NCI-H1694 (cell line): ENCODE measurements at regions not wholly inside any gene's neighbourhood (a gene's known extent, or its start where the extent isn't known, plus 50 kb on each side); places are given as distances from the start of the nearest gene placed in this dataset.

Source experiments
- DNase-seq: peaks from one replicate; lab custom pipeline; 2025; lab: John Stamatoyannopoulos, UW

GRCh38 chr12:132407451-132407961 is 78.1 kb upstream of the GALNT9 start:
- DNase-seq: no peak

DNA sequence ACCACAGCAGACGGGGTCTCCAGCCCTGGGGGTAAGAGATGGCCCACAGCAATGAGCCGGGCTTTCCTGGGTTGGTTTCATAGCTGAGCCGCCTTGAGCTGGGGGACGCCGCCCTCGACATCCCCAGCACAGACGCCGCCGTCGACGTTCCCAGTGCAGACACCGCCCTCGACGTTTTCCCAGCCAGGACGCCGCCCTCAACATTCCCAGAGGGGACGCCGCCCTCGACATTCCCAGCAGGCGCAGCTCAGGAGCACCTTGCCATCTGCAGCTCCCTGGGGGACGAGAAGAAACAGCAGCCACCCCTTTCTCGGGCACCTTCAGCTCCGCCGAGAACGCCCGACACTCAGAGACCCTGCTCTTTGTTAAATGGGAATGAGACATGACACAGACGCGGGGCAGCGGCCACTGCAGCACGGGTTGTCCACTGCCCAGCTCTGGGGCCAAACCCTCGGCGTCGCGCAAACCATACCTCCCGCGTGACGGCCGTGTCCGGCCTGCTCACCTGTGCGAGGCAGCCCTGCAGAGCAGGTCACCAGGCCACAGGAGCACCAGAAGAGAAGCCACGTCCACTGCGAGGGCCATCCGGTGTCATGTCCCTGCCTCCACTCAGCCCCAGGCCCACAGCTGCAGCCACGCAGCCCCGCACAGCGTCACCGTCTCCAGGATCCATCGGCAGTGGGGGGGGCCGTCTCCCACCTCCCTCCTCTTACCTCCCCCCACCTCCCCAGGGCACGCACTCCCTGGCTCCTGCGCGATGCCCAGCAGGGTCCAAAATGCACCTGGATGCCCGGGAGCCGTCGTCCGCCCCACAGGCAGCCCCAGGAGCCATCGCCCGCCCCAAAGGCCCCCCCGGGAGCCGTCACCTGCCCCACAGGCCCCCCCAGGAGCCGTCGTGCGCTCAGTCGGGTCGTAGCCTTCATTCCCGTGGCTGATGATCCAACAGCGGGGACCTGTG is 77.4 kb upstream of the GALNT9 start:
- no peak for DNase-seq

- no peak for DNase-seq
Measured at GRCh38 chr12:132405742-132406251, 76.4 kb upstream of the GALNT9 start.

DNA sequence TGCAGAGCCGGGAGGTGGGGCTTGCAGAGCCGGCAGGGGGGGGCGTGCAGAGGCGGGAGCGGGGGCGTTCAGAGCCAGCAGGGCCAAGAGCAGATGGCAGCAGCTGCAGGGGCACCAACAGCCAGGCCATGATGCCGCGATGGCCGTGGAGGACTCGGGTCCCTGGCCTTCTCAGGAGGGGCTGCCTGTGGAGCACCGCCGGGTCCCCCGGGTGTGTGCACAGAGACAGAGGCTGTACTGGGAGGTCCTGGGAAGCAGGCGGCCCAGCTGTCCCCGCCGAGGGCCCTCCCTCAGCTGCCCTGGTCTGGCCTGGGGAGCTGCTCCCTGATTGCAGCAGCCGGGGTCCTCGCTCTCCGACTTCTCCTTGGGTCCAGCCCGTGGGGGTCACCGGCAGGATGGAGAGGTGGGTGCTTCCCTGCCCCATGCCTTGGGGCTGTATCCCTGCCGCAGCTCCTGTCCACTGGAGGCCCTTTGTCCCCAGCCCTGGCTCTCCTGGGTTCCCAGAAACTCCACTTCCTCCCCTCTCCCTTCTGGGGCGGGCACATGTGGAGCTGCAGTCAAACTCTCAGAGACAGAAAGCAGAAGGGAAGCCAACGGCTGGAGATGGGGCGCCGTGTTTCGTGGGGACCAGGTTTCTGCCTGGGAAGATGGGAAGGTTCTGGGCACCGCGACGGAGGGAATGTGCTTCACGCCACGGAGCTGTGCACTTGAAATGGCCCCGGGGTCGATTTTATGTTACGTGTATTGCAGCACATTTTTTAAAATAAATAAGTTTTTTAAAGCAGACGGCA is 75.8 kb upstream of the GALNT9 start:
- no peak for DNase-seq

GRCh38 chr12:132404435-132404855 is 75.1 kb upstream of the GALNT9 start:
- DNase-seq: no peak

DNA sequence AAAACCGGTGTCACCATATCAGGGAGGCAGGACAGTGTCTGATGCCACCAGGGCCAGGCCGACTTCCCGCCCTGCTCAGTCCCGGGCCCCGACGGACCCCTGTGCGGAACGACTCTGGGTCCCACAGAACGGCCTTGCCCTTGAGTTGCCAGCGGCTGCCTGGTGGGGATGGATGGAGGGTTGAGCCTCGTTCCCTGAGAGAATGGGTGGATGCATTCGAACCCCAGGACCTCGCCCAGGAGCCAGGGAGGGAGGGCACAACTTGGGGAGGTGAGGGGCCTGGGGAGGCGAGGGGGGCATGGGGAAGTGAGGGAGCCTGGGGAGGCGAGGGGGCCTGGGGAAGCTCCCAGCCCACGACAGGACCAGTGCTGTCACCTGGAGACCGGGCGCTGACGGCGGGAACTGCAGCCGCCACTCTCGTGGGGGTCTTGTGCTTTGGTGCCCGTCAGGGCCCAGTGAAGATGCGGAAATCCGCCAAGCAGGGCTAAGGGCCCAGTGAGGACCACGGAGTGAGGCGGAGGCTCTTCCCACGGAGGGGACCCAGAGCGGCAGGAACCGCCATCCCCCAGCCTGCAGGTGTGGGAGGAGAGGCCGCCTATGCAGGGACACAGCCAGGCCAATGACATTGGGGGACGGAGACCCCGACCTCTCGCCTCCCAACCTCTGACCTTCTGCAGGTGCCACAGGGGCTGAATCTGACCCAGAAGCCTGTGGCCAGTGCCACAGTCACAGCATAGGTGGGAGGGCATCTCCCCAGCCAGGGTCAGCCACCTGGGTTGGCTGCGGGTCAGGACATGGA is 74.4 kb upstream of the GALNT9 start:
- DNase-seq: no peak

DNA sequence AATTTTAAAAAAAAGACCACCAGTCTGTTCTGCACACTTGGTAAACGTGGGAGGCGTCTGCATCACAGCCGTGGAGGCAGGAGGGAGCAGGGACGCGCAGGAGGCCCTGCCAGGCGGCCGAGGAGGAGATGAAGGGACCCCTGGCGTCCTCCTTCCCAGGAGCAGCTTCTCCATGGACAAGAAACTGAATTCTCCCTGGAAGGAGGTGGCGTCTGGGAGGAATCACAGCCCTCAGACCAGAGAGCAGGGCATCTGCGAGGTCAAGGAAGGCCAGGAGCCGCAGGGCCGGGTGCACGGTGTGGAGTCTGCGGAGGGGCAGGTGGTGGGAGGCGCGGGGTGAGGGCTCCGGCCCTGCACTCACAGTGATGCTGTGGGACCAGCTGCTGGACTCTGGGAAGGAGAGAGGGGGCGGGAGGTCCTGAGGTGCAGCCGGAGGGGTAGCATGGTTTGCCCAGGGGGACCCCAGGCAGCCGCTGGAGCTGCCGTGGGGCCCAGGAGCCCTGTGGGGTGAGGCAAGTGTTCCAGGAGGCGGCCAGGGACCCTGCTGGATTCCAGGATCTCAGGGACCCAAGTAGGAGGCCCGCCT is 73.5 kb upstream of the GALNT9 start:
- no peak for DNase-seq

GRCh38 chr12:132401982-132402381 is 72.6 kb upstream of the GALNT9 start:
- DNase-seq: no peak

- peak; percentile 51 for DNase-seq
Measured at GRCh38 chr12:132400011-132400641, 70.7 kb upstream of the GALNT9 start.

GRCh38 chr12:132399092-132400010 is 70.0 kb upstream of the GALNT9 start:
- DNase-seq: no peak

DNA sequence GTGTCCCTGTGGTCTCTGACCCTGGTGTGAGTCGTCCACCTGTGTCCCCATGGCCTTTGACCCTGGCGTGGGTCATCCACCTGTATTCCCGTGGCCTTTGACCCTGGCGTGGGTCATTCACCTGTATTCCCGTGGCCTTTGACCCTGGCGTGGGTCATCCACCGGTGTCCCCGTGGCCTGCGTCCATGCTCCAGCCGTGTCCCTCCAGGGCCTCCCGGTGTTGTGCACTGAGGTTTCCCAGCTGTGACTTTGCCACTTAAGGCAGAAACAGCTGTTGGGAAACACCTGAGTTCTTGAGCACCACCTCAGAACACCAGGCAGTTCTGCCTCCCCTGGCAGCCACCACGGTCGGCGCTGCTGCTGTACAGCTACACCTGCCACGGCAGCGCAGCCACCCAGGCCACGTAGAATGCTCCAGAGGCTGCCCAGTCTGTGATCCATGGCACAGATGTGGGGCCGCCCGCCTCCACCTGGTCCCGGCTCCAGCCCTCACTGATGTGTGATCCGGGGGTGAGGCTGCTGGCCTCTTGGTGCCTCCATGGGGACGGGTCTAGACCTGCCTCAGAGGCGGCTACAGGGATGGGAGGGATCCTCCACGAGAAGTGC is 69.1 kb upstream of the GALNT9 start:
- no peak for DNase-seq

- no peak for DNase-seq
Measured at GRCh38 chr12:132397934-132398385, 68.6 kb upstream of the GALNT9 start.

DNA sequence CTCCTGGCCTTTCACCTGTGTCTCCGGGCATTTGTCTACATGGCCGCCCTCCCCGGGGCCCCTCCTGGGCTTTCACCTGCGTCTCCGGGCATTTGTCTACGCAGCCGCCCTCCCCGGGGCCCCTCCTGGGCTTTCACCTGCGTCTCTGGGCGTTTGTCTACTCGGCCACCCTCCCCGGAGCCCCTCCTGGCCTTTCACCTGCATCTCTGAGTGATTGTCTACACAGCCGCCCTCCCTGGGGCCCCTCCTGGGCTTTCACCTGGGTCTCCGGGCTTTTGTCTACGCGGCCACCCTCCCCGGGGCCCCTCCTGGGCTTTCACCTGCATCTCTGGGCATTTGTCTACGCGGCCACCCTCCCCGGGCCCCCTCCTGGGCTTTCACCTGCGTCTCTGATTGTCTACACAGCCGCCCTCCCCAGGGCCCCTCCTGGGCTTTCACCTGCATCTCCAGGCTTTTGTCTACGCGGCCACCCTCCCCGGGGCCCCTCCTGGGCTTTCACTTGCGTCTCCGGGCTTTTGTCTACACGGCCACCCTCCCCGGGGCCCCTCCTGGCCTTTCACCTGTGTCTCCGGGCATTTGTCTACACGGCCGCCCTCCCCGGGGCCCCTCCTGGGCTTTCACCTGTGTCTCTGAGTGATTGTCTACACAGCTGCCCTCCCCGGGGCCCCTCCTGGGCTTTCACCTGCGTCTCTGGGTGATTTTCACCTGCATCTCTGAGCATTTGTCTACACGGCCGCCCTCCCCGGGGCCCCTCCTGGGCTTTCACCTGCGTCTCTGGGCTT is 68.0 kb upstream of the GALNT9 start:
- no peak for DNase-seq

DNA sequence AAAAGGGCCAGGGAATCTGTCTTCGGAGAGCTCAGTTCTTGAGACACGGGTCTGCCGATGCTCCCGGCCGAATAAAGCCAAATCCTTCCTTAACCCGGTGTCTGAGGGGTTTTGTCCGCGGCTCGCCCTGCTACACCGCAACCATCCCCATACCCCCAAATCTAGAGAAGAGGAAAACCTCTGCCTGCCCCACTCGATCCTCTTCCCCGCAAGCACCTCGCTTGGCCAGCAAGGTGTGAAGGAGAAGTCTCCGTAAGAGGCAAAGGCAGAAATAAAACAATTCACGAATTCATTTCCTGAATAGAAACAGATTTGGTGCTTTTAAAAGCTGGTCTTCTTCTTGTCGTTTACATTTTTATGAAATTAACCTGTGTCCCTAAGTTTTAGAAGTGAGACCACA is 67.3 kb upstream of the GALNT9 start:
- no peak for DNase-seq

DNA sequence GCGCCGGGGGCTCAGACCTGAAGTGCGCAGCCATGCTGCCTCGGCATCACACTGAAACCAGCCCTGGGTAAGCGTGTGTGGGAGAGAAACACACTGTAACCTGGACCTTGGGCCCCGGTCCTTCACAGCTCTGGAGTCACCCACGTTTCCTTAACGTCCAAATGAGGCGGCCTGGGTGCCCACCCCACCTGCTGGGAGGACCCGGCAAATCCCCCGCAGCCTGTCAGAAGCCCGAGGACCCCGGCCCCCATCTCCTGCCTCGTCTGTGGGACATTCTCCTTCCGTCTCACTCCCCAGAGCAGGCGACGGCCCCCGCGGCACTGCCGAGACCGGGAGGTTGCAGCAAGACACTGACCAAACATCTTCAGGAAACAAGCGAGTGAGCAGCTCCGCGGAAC is 66.5 kb upstream of the GALNT9 start:
- no peak for DNase-seq

- DNase-seq: no peak
Measured at GRCh38 chr12:132395192-132395907, 66.0 kb upstream of the GALNT9 start.

- no peak for DNase-seq
Measured at GRCh38 chr12:132393991-132394949, 64.9 kb upstream of the GALNT9 start.
